NB4 (cell line): ENCODE measurements at regions not wholly inside any gene's neighbourhood (a gene's known extent, or its start where the extent isn't known, plus 50 kb on each side); places are given as distances from the start of the nearest gene placed in this dataset.

ENCODE experiments used
- DNase-seq: peaks from one replicate; pipeline ENCODE4 v3.0.0; 2010; ENCODE audit warnings: low read depth
- H3K4me3 ChIP-seq: one replicate; pipeline ENCODE4 v1.5.1; 2011; ENCODE audit warnings: mild to moderate bottlenecking, low read depth, low read length, moderate library complexity
- CTCF ChIP-seq: IDR thresholded peaks from one replicate; pipeline ENCODE4 v1.5.1; 2012; ENCODE audit warnings: low read depth, low read length
- MAX ChIP-seq: IDR thresholded peaks from 2 replicates; pipeline ENCODE4 v1.6.1; 2011; ENCODE audit warnings: low read depth, low read length
- MYC ChIP-seq: IDR thresholded peaks from 2 replicates; pipeline ENCODE4 v1.6.1; 2011; ENCODE audit warnings: low read depth, low read length
- POLR2A ChIP-seq: IDR thresholded peaks from 2 replicates; pipeline ENCODE4 v1.6.1; 2011; ENCODE audit warnings: mild to moderate bottlenecking; ENCODE audit not compliant: insufficient read length; ENCODE audit errors: extremely low read depth

- H3K4me3 ChIP-seq = no peak overlapping the region
- no peak for DNase-seq
- TF ChIP-seq CTCF = no peak
Observed at GRCh38 chr7:84603545-84603944, 409.0 kb upstream of the SEMA3A start.

- no peak for DNase-seq
- no peak overlapping the region for H3K4me3 ChIP-seq
- TF ChIP-seq MYC = no peak
- TF ChIP-seq POLR2A = no peak
- no peak for TF ChIP-seq MAX
- no peak for TF ChIP-seq CTCF
Observed at GRCh38 chr7:84595026-84595425, 400.4 kb upstream of the SEMA3A start.

- no peak for TF ChIP-seq POLR2A
- TF ChIP-seq MAX = no peak
- no peak for TF ChIP-seq MYC
- no peak for TF ChIP-seq CTCF
- H3K4me3 ChIP-seq = no peak overlapping the region
- DNase-seq = no peak
Observed at GRCh38 chr7:84591897-84592296, 397.3 kb upstream of the SEMA3A start.

GRCh38 chr7:84589012-84589411 lies 394.4 kb upstream of the SEMA3A start:
- no peak for DNase-seq
- H3K4me3 ChIP-seq = no peak overlapping the region
- TF ChIP-seq POLR2A (no peak), CTCF (no peak), MYC (no peak), MAX (no peak)

- no peak for DNase-seq
- TF ChIP-seq MYC (no peak), POLR2A (no peak), MAX (no peak), CTCF (no peak)
- no peak overlapping the region for H3K4me3 ChIP-seq
Observed at GRCh38 chr7:84583331-84583730, 388.7 kb upstream of the SEMA3A start.

- TF ChIP-seq CTCF = no peak
- no peak for TF ChIP-seq MYC
- no peak for TF ChIP-seq POLR2A
- TF ChIP-seq MAX = no peak
- H3K4me3 ChIP-seq = no peak overlapping the region
- no peak for DNase-seq
Observed at GRCh38 chr7:84582747-84583146, 388.2 kb upstream of the SEMA3A start.
